HEK293T (cell line): ENCODE measurements at regions not wholly inside any gene's neighbourhood (a gene's known extent, or its start where the extent isn't known, plus 50 kb on each side); places are given as distances from the start of the nearest gene placed in this dataset.

Experiments used
- ELF4 ChIP-seq: fragments of 450-650 bp; IDR thresholded peaks from 2 replicates; pipeline ENCODE4 v1.6.1; 2017; ENCODE audit warnings: antibody characterized with exemption
- TARDBP ChIP-seq: fragments of 450-650 bp; IDR thresholded peaks from 2 replicates; pipeline ENCODE4 v1.6.1; 2016

- TF ChIP-seq TARDBP (no peak), ELF4 (no peak)
Observed at GRCh38 chr2:181781078-181781786, 100.9 kb upstream of the NEUROD1 start.
